NB4 (cell line): ENCODE measurements at regions not wholly inside any gene's neighbourhood (a gene's known extent, or its start where the extent isn't known, plus 50 kb on each side); places are given as distances from the start of the nearest gene placed in this dataset.
"Not testable (repeated sequence)": the region's sequence is repeated elsewhere in the genome, so short reads cannot be mapped to it uniquely, and the experiment has no call there.

Source experiments
- DNase-seq: peaks from one replicate; pipeline ENCODE4 v3.0.0; 2010; ENCODE audit warnings: low read depth
- H3K4me3 ChIP-seq: one replicate; pipeline ENCODE4 v1.5.1; 2011; ENCODE audit warnings: mild to moderate bottlenecking, low read depth, low read length, moderate library complexity
- CTCF ChIP-seq: IDR thresholded peaks from one replicate; pipeline ENCODE4 v1.5.1; 2012; ENCODE audit warnings: low read depth, low read length
- MAX ChIP-seq: IDR thresholded peaks from 2 replicates; pipeline ENCODE4 v1.6.1; 2011; ENCODE audit warnings: low read depth, low read length
- MYC ChIP-seq: IDR thresholded peaks from 2 replicates; pipeline ENCODE4 v1.6.1; 2011; ENCODE audit warnings: low read depth, low read length
- POLR2A ChIP-seq: IDR thresholded peaks from 2 replicates; pipeline ENCODE4 v1.6.1; 2011; ENCODE audit warnings: mild to moderate bottlenecking; ENCODE audit not compliant: insufficient read length; ENCODE audit errors: extremely low read depth

- TF ChIP-seq MYC (no peak), POLR2A (no peak), MAX (no peak), CTCF (no peak)
- no peak overlapping the region for H3K4me3 ChIP-seq
- DNase-seq: peak; percentile 12
Measured at GRCh38 chr6:164628302-164628931, 681.0 kb downstream of the C6orf118 start.

DNA sequence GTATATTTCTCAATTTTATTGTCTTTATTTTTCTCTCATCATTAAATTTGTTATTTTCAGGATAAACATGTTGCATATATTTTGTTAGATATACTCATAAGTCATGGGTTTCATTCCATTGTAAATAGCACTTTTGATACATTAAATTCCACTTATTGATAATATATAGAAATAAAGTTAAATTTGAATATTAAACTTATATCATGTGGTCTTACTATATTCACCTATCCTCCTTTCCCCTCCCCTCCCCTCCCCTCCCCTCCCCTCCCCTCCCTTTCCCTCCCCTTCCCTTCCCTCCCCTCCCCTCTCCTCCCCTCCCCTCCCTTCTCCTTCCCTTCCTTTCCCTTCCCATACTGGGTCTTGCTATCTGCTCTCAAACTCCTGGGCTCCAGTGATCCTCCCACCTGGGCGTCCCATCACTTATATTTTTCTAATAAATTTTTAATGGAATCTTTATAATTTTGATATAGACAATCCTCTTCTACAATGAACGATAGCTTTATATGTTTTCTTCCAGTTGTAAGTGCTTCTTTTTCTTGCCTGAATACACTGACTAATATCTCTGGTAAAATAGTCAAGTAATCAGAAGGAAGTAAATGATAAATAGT, 692.4 kb downstream of the C6orf118 start:
- no peak overlapping the region for H3K4me3 ChIP-seq
- no peak for DNase-seq
- no peak for TF ChIP-seq CTCF
- TF ChIP-seq POLR2A: no peak
- no peak for TF ChIP-seq MYC
- TF ChIP-seq MAX: no peak

DNA sequence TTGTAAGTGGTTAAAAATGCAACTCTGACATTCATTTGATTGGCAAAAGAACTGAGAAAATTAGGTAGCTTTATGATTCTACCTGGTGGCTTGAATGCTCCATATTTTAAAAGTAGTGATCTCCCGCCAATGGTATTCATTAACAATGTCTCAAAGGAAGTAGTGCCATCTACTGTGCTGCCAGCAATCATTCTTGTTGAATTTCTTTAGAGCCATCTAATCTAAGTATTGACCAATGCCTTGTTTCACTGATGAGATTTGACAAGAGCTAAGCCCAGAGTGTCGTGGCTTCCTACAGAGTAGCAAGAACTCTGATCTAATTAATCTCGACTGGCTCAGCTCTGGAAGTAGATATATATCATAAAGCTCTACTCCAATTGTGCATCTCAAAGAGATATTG, 696.7 kb downstream of the C6orf118 start:
- DNase-seq: no peak
- H3K4me3 ChIP-seq: no peak overlapping the region
- TF ChIP-seq MYC: no peak

DNA sequence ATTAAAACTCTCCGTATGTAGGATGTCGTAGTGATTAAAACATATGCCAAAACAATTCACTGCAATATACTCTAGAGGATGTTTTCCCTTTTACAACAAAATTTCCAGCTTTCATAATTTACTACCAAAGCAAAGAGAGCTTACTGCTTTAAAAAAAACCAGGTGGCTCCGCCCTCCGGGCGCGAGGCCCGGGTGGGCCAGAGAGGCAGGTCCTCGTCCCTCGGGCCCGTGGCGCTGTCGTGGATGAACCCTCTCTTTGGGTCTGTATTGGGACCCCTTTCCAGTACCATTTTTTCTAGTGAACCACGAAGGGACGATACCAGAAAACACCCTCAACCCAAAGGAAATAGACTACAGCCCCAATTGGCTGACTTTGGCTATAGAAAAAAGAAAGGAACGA, 698.5 kb downstream of the C6orf118 start:
- DNase-seq, H3K4me3 ChIP-seq: not testable (repeated sequence)

- DNase-seq, H3K4me3 ChIP-seq: not testable (repeated sequence)
Measured at GRCh38 chr6:164602415-164602814, 707.0 kb downstream of the C6orf118 start.

- TF ChIP-seq MYC: no peak
- TF ChIP-seq MAX: no peak
- TF ChIP-seq POLR2A: no peak
- TF ChIP-seq CTCF: no peak
- DNase-seq: no peak
- H3K4me3 ChIP-seq: no peak overlapping the region
Measured at GRCh38 chr6:164581563-164581962, 727.8 kb downstream of the C6orf118 start.

- no peak for DNase-seq
- TF ChIP-seq MYC: no peak
- no peak for TF ChIP-seq MAX
- no peak for TF ChIP-seq POLR2A
- no peak for TF ChIP-seq CTCF
Measured at GRCh38 chr6:164579035-164579434, 730.4 kb downstream of the C6orf118 start.

More at GRCh38 chr6:164579035-164579434, 730.4 kb downstream of the C6orf118 start:
- no peak overlapping the region for H3K4me3 ChIP-seq
